Transverse colon (tissue), 4 donors: ENCODE measurements at regions not wholly inside any gene's neighbourhood (a gene's known extent, or its start where the extent isn't known, plus 50 kb on each side); places are given as distances from the start of the nearest gene placed in this dataset.

Experiments
- DNase-seq: peaks from one replicate; pipeline ENCODE4 v3.0.0-alpha.2; 2019
- H3K27ac ChIP-seq, 4 donors: fragments of 200-600 bp; sonication (generic); 2 replicates each; pipeline ENCODE4 v1.5.1; 2016 to 2018; ENCODE audit warnings: inconsistent platforms in 4 of 4
- H3K27me3 ChIP-seq: fragments of 200-600 bp; sonication (generic); 2 replicates; pipeline ENCODE4 v1.5.1; 2017; ENCODE audit warnings: inconsistent platforms
- H3K36me3 ChIP-seq, 4 donors: fragments of 200-600 bp; sonication (generic); 2 replicates each; pipeline ENCODE4 v1.5.1; 2017 to 2019; ENCODE audit warnings: inconsistent platforms in 4 of 4
- H3K4me1 ChIP-seq, 4 donors: fragments of 200-600 bp; sonication (generic); 2 replicates each; pipeline ENCODE4 v1.5.1; 2017 to 2020; ENCODE audit warnings: inconsistent platforms in 4 of 4
- H3K4me3 ChIP-seq, 4 donors: fragments of 200-600 bp; sonication (generic); 1 replicate in 1 of 4; 2 replicates in 3 of 4; pipeline versions ENCODE4 v1.5.1 to v1.6.1; 2017 to 2019; ENCODE audit warnings: inconsistent platforms in 4 of 4
- H3K9me3 ChIP-seq, 2 donors: fragments of 200-600 bp; sonication (generic); 2 replicates each; pipeline ENCODE4 v1.5.1; 2017 to 2019; ENCODE audit warnings: inconsistent platforms in 2 of 2
- CTCF ChIP-seq, 5 experiments: fragments of 200-600 bp in 3 of 5; fragments of 450-650 bp in 2 of 5; sonication (generic) in 3 of 5; IDR thresholded peaks; 1 replicate in 2 of 5; 2 replicates in 3 of 5; pipeline ENCODE4 v1.5.1; 2016 to 2017; ENCODE audit warnings: antibody characterized with exemption in 5 of 5, inconsistent platforms in 3 of 5, mild to moderate bottlenecking in 2 of 5, moderate library complexity in 1 of 5
- EP300 ChIP-seq: sonication (generic); formaldehyde crosslinking; IDR thresholded peaks from one replicate; pipeline ENCODE4 v1.6.1; 2017; ENCODE audit warnings: antibody characterized with exemption, low read depth
- POLR2A ChIP-seq: fragments of 450-650 bp; IDR thresholded peaks from one replicate; pipeline ENCODE4 v1.6.1; 2016; ENCODE audit warnings: antibody characterized with exemption, mild to moderate bottlenecking, moderate library complexity
- POLR2AphosphoS5 ChIP-seq, 3 donors: sonication (generic); formaldehyde crosslinking; IDR thresholded peaks; one replicate each; pipeline ENCODE4 v1.6.1; 2016; ENCODE audit warnings: antibody characterized with exemption in 3 of 3
- WGBS, 2 donors: methylation state at CpG; one replicate each; pipeline ENCODE4 v1.1.5; 2018; ENCODE audit warnings: low coverage in 1 of 2; 5-methylcytosine and 5-hydroxymethylcytosine counted together
- in situ Hi-C, 4 donors: fragments of 200-750 bp; cut with MboI; loops; one replicate each; pipeline versions ENCODE4 v1.15.0 to v1.15.1; 2017; ENCODE audit warnings: low sequenced_read_pairs in 3 of 4, low pct_ligation_motif_present in 1 of 4, low pct_unique_long_range_greater_than_20kb in 1 of 4
- intact Hi-C: fragments of 100-400 bp; cut with DNase I; formaldehyde crosslinking; loops from one replicate; pipeline ENCODE4 v1.15.1; 2023; ENCODE audit warnings: low total_unique reads

- in situ Hi-C loops: no loop called here
- H3K9me3 ChIP-seq: no peaks in the 10 kb centered on the region
- no peak for DNase-seq
- intact Hi-C loops: no loop called here
- peak overlapping the region; percentile 70 to 82 (median 76) for H3K27ac ChIP-seq
- H3K4me1 ChIP-seq: peaks cover 5 to 41% (median 29%) of the 10 kb centered on the region in 4 donors
- 70 to 74% methylated on average over 2 to 3 of the region's 3 CpGs for WGBS, 2 donors
- H3K27me3 ChIP-seq: no peaks in the 10 kb centered on the region
- H3K36me3 ChIP-seq: no peaks in the 10 kb centered on the region
- no peak overlapping the region for H3K4me3 ChIP-seq
- TF ChIP-seq POLR2AphosphoS5 (IDR thresholded peaks at IDR 0.05): no peak
- TF ChIP-seq POLR2A: no peak
- TF ChIP-seq CTCF (IDR thresholded peaks at IDR 0.05): no peak
- TF ChIP-seq EP300: no peak
Observed at GRCh38 chr9:520302-520701, 305.6 kb downstream of the DOCK8 start.

GRCh38 chr9:522190-522589, 307.5 kb downstream of the DOCK8 start:
- Histone ChIP-seq H3K4me1 (peaks cover 5 to 42% (median 23%) of the 10 kb centered on the region in 4 donors), H3K4me3 (no peak overlapping the region), H3K27me3 (no peaks in the 10 kb centered on the region), H3K27ac (no peak overlapping the region), H3K9me3 (no peaks in the 10 kb centered on the region), H3K36me3 (no peaks in the 10 kb centered on the region)
- no peak for DNase-seq
- TF ChIP-seq POLR2AphosphoS5 (IDR thresholded peaks at IDR 0.05) (no peak), EP300 (no peak), CTCF (IDR thresholded peaks at IDR 0.05) (no peak), POLR2A (no peak)
- 63 to 76% methylated on average over 5 of the region's 5 CpGs for WGBS, 2 donors
- intact Hi-C loops: no loop called here
- in situ Hi-C loops: no loop called here

GRCh38 chr9:522658-523057, 308.0 kb downstream of the DOCK8 start:
- WGBS, 2 donors: 86 to 100% methylated on average over 1 of the region's 1 CpG
- H3K4me1 ChIP-seq: peaks cover 5 to 44% (median 23%) of the 10 kb centered on the region in 4 donors

GRCh38 chr9:523444-523843, 308.8 kb downstream of the DOCK8 start:
- no peak for DNase-seq
- TF ChIP-seq EP300 (no peak), POLR2A (no peak), POLR2AphosphoS5 (IDR thresholded peaks at IDR 0.05) (no peak), CTCF (IDR thresholded peaks at IDR 0.05) (no peak)
- intact Hi-C loops (no loop called here), in situ Hi-C loops (no loop called here)
- peak overlapping the region in 3 of 4 donors; percentile 34 to 67 (median 63) for H3K27ac ChIP-seq
- WGBS, 2 donors: 83 to 92% methylated on average over 2 to 4 of the region's 4 CpGs
- no peaks in the 10 kb centered on the region for H3K9me3 ChIP-seq
- H3K27me3 ChIP-seq: no peaks in the 10 kb centered on the region
- H3K4me1 ChIP-seq: peaks cover 5 to 42% (median 21%) of the 10 kb centered on the region in 4 donors
- H3K36me3 ChIP-seq: no peaks in the 10 kb centered on the region
- no peak overlapping the region for H3K4me3 ChIP-seq

More at GRCh38 chr9:522658-523057, 308.0 kb downstream of the DOCK8 start:
- TF ChIP-seq POLR2A: no peak
- no peak for TF ChIP-seq CTCF (IDR thresholded peaks at IDR 0.05)
- no peak for TF ChIP-seq EP300
- TF ChIP-seq POLR2AphosphoS5 (IDR thresholded peaks at IDR 0.05): no peak
- intact Hi-C loops (no loop called here), in situ Hi-C loops (no loop called here)
- Histone ChIP-seq H3K9me3 (no peaks in the 10 kb centered on the region), H3K27me3 (no peaks in the 10 kb centered on the region), H3K27ac (no peak overlapping the region), H3K4me3 (no peak overlapping the region), H3K36me3 (no peaks in the 10 kb centered on the region)
- DNase-seq: no peak
